HEK293T (cell line): ENCODE measurements at regions not wholly inside any gene's neighbourhood (a gene's known extent, or its start where the extent isn't known, plus 50 kb on each side); places are given as distances from the start of the nearest gene placed in this dataset.

Experiments used
- ARNT ChIP-seq: fragments of 450-650 bp; IDR thresholded peaks from 2 replicates; pipeline ENCODE4 v1.6.1; 2017; ENCODE audit warnings: mild to moderate bottlenecking
- ELF4 ChIP-seq: fragments of 450-650 bp; IDR thresholded peaks from 2 replicates; pipeline ENCODE4 v1.6.1; 2017; ENCODE audit warnings: antibody characterized with exemption
- FOXM1 ChIP-seq: fragments of 450-650 bp; IDR thresholded peaks from 2 replicates; pipeline ENCODE4 v1.6.1; 2017; ENCODE audit warnings: mild to moderate bottlenecking, borderline replicate concordance
- SP1 ChIP-seq: fragments of 450-650 bp; IDR thresholded peaks from 2 replicates; pipeline ENCODE4 v1.6.1; 2017
- TF ChIP-seq, protein P1 (sequence below): fragments of 450-650 bp; IDR thresholded peaks from 2 replicates; pipeline ENCODE4 v1.6.1; 2016

DNA sequence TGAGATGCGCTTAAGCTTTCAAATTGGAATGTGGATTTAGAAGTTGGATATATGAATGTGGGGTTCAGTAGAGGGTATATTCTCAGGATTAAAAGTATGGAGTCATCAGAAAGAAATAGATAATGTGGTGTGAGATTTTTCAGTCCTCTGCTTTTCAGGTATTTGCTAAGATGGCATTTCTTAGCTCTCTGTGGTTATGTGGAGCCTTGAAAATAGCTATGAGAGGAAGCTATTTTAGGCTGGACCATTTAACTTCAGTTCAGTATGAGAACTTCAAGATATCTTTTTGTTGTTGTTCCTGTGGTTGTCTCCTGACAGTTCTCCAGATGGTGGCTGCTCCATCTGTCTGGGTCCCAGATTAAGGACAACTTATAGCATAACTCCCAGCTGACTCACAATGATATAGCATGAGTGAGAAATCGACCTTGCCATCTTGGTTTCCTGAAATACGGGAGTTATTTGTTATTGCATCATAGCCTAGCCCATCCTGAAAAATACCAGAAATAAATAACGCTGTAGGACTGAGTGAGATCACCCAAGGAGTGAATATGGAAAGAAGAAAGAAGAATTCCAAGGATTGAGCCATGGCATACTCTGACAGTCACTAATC lies 461.5 kb downstream of the ANXA1 start:
- TF ChIP-seq, protein P1, sequence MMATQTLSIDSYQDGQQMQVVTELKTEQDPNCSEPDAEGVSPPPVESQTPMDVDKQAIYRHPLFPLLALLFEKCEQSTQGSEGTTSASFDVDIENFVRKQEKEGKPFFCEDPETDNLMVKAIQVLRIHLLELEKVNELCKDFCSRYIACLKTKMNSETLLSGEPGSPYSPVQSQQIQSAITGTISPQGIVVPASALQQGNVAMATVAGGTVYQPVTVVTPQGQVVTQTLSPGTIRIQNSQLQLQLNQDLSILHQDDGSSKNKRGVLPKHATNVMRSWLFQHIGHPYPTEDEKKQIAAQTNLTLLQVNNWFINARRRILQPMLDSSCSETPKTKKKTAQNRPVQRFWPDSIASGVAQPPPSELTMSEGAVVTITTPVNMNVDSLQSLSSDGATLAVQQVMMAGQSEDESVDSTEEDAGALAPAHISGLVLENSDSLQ = no peak
- TF ChIP-seq SP1 (no peak), ARNT (no peak), ELF4 (no peak), FOXM1 (no peak)
